ENCODE measurements at regions not wholly inside any gene's neighbourhood (a gene's known extent, or its start where the extent isn't known, plus 50 kb on each side); places are given as distances from the start of the nearest gene placed in this dataset.
A peak's percentile ranks its signal among the peaks of the same experiment; 100 is the strongest.

DNA sequence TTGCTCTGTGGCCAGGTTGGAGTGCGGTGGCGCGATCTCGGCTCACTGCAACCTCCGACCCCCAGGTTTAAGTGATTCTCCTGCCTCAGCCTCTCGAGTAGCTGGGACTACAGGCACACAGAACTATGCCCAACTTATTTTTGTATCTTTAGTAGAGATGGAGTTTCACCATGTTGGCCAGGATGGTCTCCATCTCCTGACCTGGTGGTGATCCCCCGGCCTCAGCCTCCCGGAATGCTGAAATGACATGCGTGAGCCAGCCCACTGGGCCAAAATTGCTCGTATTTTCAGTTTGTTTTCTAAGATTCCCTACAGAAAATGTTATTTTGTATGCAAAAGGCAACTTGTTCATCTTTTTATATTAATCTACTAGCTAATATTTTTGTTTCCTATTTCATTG is 782.6 kb downstream of the TLE1 start:
- Histone ChIP-seq H3K36me3 (ENCODE audit: control insufficient read depth, insufficient read depth, low read length) (no peaks in the 10 kb centered on the region), H3K4me3 (ENCODE audit: low read depth, low read length) (no peak overlapping the region), H3K27me3 (ENCODE audit: control insufficient read depth, insufficient read depth, low read length) (no peaks in the 10 kb centered on the region)
- no peak for DNase-seq (ENCODE audit: low read depth)
- TF ChIP-seq, protein P1, sequence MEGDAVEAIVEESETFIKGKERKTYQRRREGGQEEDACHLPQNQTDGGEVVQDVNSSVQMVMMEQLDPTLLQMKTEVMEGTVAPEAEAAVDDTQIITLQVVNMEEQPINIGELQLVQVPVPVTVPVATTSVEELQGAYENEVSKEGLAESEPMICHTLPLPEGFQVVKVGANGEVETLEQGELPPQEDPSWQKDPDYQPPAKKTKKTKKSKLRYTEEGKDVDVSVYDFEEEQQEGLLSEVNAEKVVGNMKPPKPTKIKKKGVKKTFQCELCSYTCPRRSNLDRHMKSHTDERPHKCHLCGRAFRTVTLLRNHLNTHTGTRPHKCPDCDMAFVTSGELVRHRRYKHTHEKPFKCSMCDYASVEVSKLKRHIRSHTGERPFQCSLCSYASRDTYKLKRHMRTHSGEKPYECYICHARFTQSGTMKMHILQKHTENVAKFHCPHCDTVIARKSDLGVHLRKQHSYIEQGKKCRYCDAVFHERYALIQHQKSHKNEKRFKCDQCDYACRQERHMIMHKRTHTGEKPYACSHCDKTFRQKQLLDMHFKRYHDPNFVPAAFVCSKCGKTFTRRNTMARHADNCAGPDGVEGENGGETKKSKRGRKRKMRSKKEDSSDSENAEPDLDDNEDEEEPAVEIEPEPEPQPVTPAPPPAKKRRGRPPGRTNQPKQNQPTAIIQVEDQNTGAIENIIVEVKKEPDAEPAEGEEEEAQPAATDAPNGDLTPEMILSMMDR (IDR thresholded peaks at IDR 0.05; ENCODE audit: insufficient read depth, low read length, poor library complexity, severe bottlenecking): no peak

DNA sequence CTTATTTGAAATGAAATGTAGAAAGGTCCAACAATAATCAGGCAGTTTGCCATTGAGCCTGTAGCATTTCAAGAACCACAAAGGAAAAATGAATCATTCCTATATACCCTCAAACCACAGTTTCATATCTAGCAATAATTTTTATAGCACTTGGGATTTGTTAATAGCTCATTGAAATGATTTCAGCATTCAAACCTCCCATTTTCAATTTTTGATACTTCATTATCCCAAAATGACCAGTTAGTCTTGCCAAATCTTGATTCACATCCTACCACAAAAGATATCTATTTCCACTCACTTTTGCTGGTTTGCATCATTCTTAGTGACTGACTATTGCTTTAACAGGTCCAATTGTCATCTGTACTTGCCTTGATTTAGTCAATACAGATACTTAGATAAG is 790.1 kb downstream of the TLE1 start:
- no peak for DNase-seq (ENCODE audit: low read depth)

DNA sequence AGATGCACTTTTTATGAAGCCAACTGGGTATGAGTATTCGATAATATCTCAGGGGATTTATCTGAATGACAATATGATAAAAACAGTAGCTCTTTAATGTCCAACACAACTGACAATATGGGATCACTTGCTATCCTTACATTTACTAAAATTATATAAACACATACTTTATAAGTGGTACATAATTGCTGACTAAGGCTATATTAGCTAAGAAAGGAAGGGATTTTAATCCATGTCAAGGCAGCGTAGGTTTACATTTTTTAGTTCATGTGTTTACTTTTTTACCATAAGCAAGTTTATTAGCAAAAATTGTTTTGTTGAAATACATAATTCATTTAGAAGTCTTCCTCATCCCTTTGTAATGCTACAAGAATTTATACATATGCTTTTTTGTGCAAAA is 796.2 kb downstream of the TLE1 start:
- Histone ChIP-seq H3K36me3 (ENCODE audit: control insufficient read depth, insufficient read depth, low read length) (no peaks in the 10 kb centered on the region), H3K27me3 (ENCODE audit: control insufficient read depth, insufficient read depth, low read length) (no peaks in the 10 kb centered on the region), H3K4me3 (ENCODE audit: low read depth, low read length) (no peak overlapping the region)
- no peak for DNase-seq (ENCODE audit: low read depth)
- TF ChIP-seq, protein P1 (IDR thresholded peaks at IDR 0.05; ENCODE audit: insufficient read depth, low read length, poor library complexity, severe bottlenecking): no peak

More for the DNA sequence above, 790.1 kb downstream of the TLE1 start:
- H3K4me3 ChIP-seq (ENCODE audit: low read depth, low read length): no peak overlapping the region
- TF ChIP-seq, protein P1 (IDR thresholded peaks at IDR 0.05; ENCODE audit: insufficient read depth, low read length, poor library complexity, severe bottlenecking): no peak
- H3K27me3 ChIP-seq (ENCODE audit: control insufficient read depth, insufficient read depth, low read length): no peaks in the 10 kb centered on the region
- H3K36me3 ChIP-seq (ENCODE audit: control insufficient read depth, insufficient read depth, low read length): no peaks in the 10 kb centered on the region

DNA sequence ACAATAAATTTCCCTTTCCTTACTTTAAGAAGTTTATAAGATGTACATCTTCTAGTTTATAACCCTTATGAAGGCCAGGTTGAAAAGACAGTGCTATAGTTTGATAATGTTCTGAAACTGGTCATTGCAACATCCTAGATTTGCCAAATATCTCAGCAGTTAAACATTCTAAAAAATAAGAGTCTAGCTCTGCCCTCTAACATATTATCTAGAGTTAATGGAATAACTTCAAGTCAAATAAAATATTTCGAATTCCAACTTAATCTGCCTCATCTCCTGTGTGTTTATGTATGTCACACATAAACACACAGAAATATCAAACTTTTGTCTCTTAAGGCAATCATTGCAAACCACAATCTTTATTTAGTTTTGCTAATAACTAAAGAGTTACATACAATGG is 796.6 kb downstream of the TLE1 start:
- DNase-seq (ENCODE audit: low read depth): no peak

DNA sequence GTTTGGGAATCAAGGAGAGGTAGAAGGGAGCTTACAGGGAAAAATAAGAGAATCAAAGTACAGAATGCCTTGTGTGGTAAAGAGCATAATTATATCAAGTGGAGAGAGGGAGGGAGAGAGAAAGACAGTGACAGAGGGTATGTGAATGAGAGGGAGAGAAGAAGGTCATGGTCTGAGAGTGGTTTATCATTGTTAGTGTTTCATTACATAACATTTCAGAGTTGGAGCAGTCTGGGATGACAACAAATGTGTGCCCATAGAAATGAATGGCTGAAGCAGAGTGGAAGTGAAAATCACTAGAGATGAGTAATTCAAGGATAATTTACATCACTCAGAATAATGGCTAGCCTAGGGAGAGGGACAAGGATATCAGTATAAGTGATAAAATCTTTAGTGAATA is 799.2 kb downstream of the TLE1 start:
- Histone ChIP-seq H3K36me3 (ENCODE audit: control insufficient read depth, insufficient read depth, low read length) (no peaks in the 10 kb centered on the region), H3K4me3 (ENCODE audit: low read depth, low read length) (no peak overlapping the region), H3K27me3 (ENCODE audit: control insufficient read depth, insufficient read depth, low read length) (no peaks in the 10 kb centered on the region)
- TF ChIP-seq, protein P1 (IDR thresholded peaks at IDR 0.05; ENCODE audit: insufficient read depth, low read length, poor library complexity, severe bottlenecking): no peak
- DNase-seq (ENCODE audit: low read depth): no peak

More for the DNA sequence above, 796.6 kb downstream of the TLE1 start:
- TF ChIP-seq, protein P1 (IDR thresholded peaks at IDR 0.05; ENCODE audit: insufficient read depth, low read length, poor library complexity, severe bottlenecking): no peak
- Histone ChIP-seq H3K27me3 (ENCODE audit: control insufficient read depth, insufficient read depth, low read length) (no peaks in the 10 kb centered on the region), H3K4me3 (ENCODE audit: low read depth, low read length) (no peak overlapping the region), H3K36me3 (ENCODE audit: control insufficient read depth, insufficient read depth, low read length) (no peaks in the 10 kb centered on the region)

DNA sequence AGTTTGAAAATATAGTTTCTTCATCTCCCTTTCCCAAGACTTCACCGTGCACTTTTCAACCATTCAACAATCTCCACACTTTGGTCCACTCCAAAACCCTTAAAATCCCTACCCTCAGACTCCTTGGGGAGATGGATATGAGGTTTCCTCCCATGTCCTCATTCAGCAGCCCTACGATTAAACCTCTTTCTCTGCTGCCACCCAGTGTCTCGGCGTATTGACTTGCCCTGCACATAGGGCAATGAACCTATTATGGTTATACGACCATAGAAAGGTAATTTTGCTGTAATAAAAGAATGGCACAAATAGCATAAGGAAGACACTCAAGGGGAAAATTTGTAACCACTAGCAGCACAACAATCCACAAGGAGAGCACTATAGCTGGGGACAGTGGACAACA is 803.5 kb downstream of the TLE1 start:
- Histone ChIP-seq H3K27me3 (ENCODE audit: control insufficient read depth, insufficient read depth, low read length) (no peaks in the 10 kb centered on the region), H3K36me3 (ENCODE audit: control insufficient read depth, insufficient read depth, low read length) (no peaks in the 10 kb centered on the region), H3K4me3 (ENCODE audit: low read depth, low read length) (no peak overlapping the region)
- no peak for DNase-seq (ENCODE audit: low read depth)
- TF ChIP-seq, protein P1 (IDR thresholded peaks at IDR 0.05; ENCODE audit: insufficient read depth, low read length, poor library complexity, severe bottlenecking): peak; percentile 13

All from kidney epithelial cell (primary cell).